ENCODE measurements at regions not wholly inside any gene's neighbourhood (a gene's known extent, or its start where the extent isn't known, plus 50 kb on each side); places are given as distances from the start of the nearest gene placed in this dataset.
A peak's percentile ranks its signal among the peaks of the same experiment; 100 is the strongest.

- Histone ChIP-seq H3K36me3 (ENCODE audit: control insufficient read depth, insufficient read depth, low read length) (no peaks in the 10 kb centered on the region), H3K27me3 (ENCODE audit: control insufficient read depth, insufficient read depth, low read length) (no peaks in the 10 kb centered on the region), H3K4me3 (ENCODE audit: low read depth, low read length) (no peak overlapping the region)
- DNase-seq (ENCODE audit: low read depth) (peak; percentile 23), FAIRE-seq (no peak)
- TF ChIP-seq CTCF (IDR thresholded peaks at IDR 0.05; ENCODE audit: insufficient read depth, low read length, severe bottlenecking): peak; percentile 26
Measured at GRCh38 chr18:67845035-67845434, 328.5 kb upstream of the DSEL start.

GRCh38 chr18:67840379-67840778, 323.9 kb upstream of the DSEL start:
- TF ChIP-seq CTCF (IDR thresholded peaks at IDR 0.05; ENCODE audit: insufficient read depth, low read length, severe bottlenecking): no peak

GRCh38 chr18:67818432-67818831, 301.9 kb upstream of the DSEL start:
- Histone ChIP-seq H3K27me3 (ENCODE audit: control insufficient read depth, insufficient read depth, low read length) (no peaks in the 10 kb centered on the region), H3K4me3 (ENCODE audit: low read depth, low read length) (no peak overlapping the region), H3K36me3 (ENCODE audit: control insufficient read depth, insufficient read depth, low read length) (no peaks in the 10 kb centered on the region)
- FAIRE-seq (no peak), DNase-seq (ENCODE audit: low read depth) (no peak)
- no peak for TF ChIP-seq CTCF (IDR thresholded peaks at IDR 0.05; ENCODE audit: insufficient read depth, low read length, severe bottlenecking)

More at GRCh38 chr18:67840379-67840778, 323.9 kb upstream of the DSEL start:
- Histone ChIP-seq H3K4me3 (ENCODE audit: low read depth, low read length) (no peak overlapping the region), H3K27me3 (ENCODE audit: control insufficient read depth, insufficient read depth, low read length) (no peaks in the 10 kb centered on the region), H3K36me3 (ENCODE audit: control insufficient read depth, insufficient read depth, low read length) (no peaks in the 10 kb centered on the region)
- FAIRE-seq (no peak), DNase-seq (ENCODE audit: low read depth) (no peak)

- no peak for FAIRE-seq
- Histone ChIP-seq H3K4me3 (ENCODE audit: low read depth, low read length) (no peak overlapping the region), H3K36me3 (ENCODE audit: control insufficient read depth, insufficient read depth, low read length) (no peaks in the 10 kb centered on the region), H3K27me3 (ENCODE audit: control insufficient read depth, insufficient read depth, low read length) (no peaks in the 10 kb centered on the region)
- TF ChIP-seq CTCF (IDR thresholded peaks at IDR 0.05; ENCODE audit: insufficient read depth, low read length, severe bottlenecking): no peak
- no peak for DNase-seq (ENCODE audit: low read depth)
Measured at GRCh38 chr18:67815280-67815679, 298.8 kb upstream of the DSEL start.

GRCh38 chr18:67813380-67814028, 297.0 kb upstream of the DSEL start:
- Histone ChIP-seq H3K4me3 (ENCODE audit: low read depth, low read length) (no peak overlapping the region), H3K27me3 (ENCODE audit: control insufficient read depth, insufficient read depth, low read length) (no peaks in the 10 kb centered on the region), H3K36me3 (ENCODE audit: control insufficient read depth, insufficient read depth, low read length) (no peaks in the 10 kb centered on the region)
- no peak for FAIRE-seq
- DNase-seq (ENCODE audit: low read depth): no peak
- TF ChIP-seq CTCF (IDR thresholded peaks at IDR 0.05; ENCODE audit: insufficient read depth, low read length, severe bottlenecking): no peak

GRCh38 chr18:67805261-67805660, 288.7 kb upstream of the DSEL start:
- FAIRE-seq (no peak), DNase-seq (ENCODE audit: low read depth) (peak; percentile 68)
- no peak for TF ChIP-seq CTCF (IDR thresholded peaks at IDR 0.05; ENCODE audit: insufficient read depth, low read length, severe bottlenecking)
- Histone ChIP-seq H3K4me3 (ENCODE audit: low read depth, low read length) (no peak overlapping the region), H3K36me3 (ENCODE audit: control insufficient read depth, insufficient read depth, low read length) (no peaks in the 10 kb centered on the region), H3K27me3 (ENCODE audit: control insufficient read depth, insufficient read depth, low read length) (no peaks in the 10 kb centered on the region)
